BLaER1 (cell line): ENCODE measurements at regions not wholly inside any gene's neighbourhood (a gene's known extent, or its start where the extent isn't known, plus 50 kb on each side); places are given as distances from the start of the nearest gene placed in this dataset.
"Not testable (repeated sequence)": the region's sequence is repeated elsewhere in the genome, so short reads cannot be mapped to it uniquely, and the experiment has no call there.

ENCODE experiments used
- H3K27ac ChIP-seq: shearing (Covaris generic); formaldehyde crosslinking; 2 replicates; pipeline ENCODE4 v1.8.1; 2022
- H3K27me3 ChIP-seq: shearing (Covaris generic); formaldehyde crosslinking; 2 replicates; pipeline ENCODE4 v1.8.1; 2022
- H3K36me3 ChIP-seq: shearing (Covaris generic); formaldehyde crosslinking; 2 replicates; pipeline ENCODE4 v1.8.1; 2022
- H3K4me1 ChIP-seq: shearing (Covaris generic); formaldehyde crosslinking; 2 replicates; pipeline ENCODE4 v1.8.1; 2022
- H3K4me2 ChIP-seq: shearing (Covaris generic); formaldehyde crosslinking; 2 replicates; pipeline ENCODE4 v1.8.1; 2022
- H3K4me3 ChIP-seq: shearing (Covaris generic); formaldehyde crosslinking; 2 replicates; pipeline ENCODE4 v1.8.1; 2022
- H3K9ac ChIP-seq: shearing (Covaris generic); formaldehyde crosslinking; 2 replicates; pipeline ENCODE4 v1.8.1; 2022
- H3K9me3 ChIP-seq: shearing (Covaris generic); formaldehyde crosslinking; 2 replicates; pipeline ENCODE4 v1.8.1; 2022
- H4K20me1 ChIP-seq: shearing (Covaris generic); formaldehyde crosslinking; 2 replicates; pipeline ENCODE4 v1.8.1; 2022
- Cebpa-rat ChIP-seq: shearing (Covaris generic); IDR thresholded peaks from 2 replicates; pipeline ENCODE4 v1.8.1; 2022

- Histone ChIP-seq H3K4me1 (peaks cover 20% of the 10 kb centered on the region), H3K27ac (no peak overlapping the region)
- no peak for TF ChIP-seq Cebpa-rat
Measured at GRCh38 chr2:173567493-173567892, 212.8 kb downstream of the CDCA7 start.

GRCh38 chr2:173568054-173568453, 213.4 kb downstream of the CDCA7 start:
- no peak overlapping the region for H3K9ac ChIP-seq
- peaks cover 26% of the 10 kb centered on the region for H3K4me1 ChIP-seq
- H4K20me1 ChIP-seq = no peaks in the 10 kb centered on the region
- no peak overlapping the region for H3K4me3 ChIP-seq
- no peak for TF ChIP-seq Cebpa-rat
- H3K36me3 ChIP-seq = no peaks in the 10 kb centered on the region
- H3K4me2 ChIP-seq = no peak overlapping the region
- no peak overlapping the region for H3K27ac ChIP-seq
- H3K27me3 ChIP-seq = no peaks in the 10 kb centered on the region
- no peaks in the 10 kb centered on the region for H3K9me3 ChIP-seq

More at GRCh38 chr2:173567493-173567892, 212.8 kb downstream of the CDCA7 start:
- no peaks in the 10 kb centered on the region for H3K27me3 ChIP-seq
- H3K9ac ChIP-seq = no peak overlapping the region
- no peak overlapping the region for H3K4me3 ChIP-seq
- H3K9me3 ChIP-seq = no peaks in the 10 kb centered on the region
- no peaks in the 10 kb centered on the region for H4K20me1 ChIP-seq
- H3K36me3 ChIP-seq = no peaks in the 10 kb centered on the region
- no peak overlapping the region for H3K4me2 ChIP-seq

GRCh38 chr2:173571021-173571821, 216.5 kb downstream of the CDCA7 start:
- Histone ChIP-seq H3K4me1 (peaks cover 30% of the 10 kb centered on the region), H3K4me2 (peak overlapping the region; percentile 67), H3K4me3 (no peak overlapping the region), H4K20me1 (no peaks in the 10 kb centered on the region), H3K36me3 (no peaks in the 10 kb centered on the region), H3K27ac (no peak overlapping the region), H3K9me3 (peaks cover 8% of the 10 kb centered on the region), H3K27me3 (no peaks in the 10 kb centered on the region), H3K9ac (0 out of 2 replicates have a peak overlapping the region, but pooled peaks have one; percentile 20)
- no peak for TF ChIP-seq Cebpa-rat

GRCh38 chr2:173571887-173572680, 217.4 kb downstream of the CDCA7 start:
- peak overlapping the region; percentile 67 for H3K4me2 ChIP-seq
- H3K27ac ChIP-seq = no peak overlapping the region
- no peak overlapping the region for H3K4me3 ChIP-seq
- peaks cover 8% of the 10 kb centered on the region for H3K9me3 ChIP-seq
- H3K27me3 ChIP-seq = no peaks in the 10 kb centered on the region
- H3K9ac ChIP-seq = 0 out of 2 replicates have a peak overlapping the region, but pooled peaks have one; percentile 20
- no peaks in the 10 kb centered on the region for H3K36me3 ChIP-seq
- H4K20me1 ChIP-seq = no peaks in the 10 kb centered on the region
- TF ChIP-seq Cebpa-rat = no peak
- H3K4me1 ChIP-seq = peaks cover 30% of the 10 kb centered on the region

GRCh38 chr2:173572848-173573247, 218.2 kb downstream of the CDCA7 start:
- Histone ChIP-seq H4K20me1 (no peaks in the 10 kb centered on the region), H3K4me1 (peaks cover 30% of the 10 kb centered on the region), H3K36me3 (no peaks in the 10 kb centered on the region), H3K27me3 (no peaks in the 10 kb centered on the region), H3K27ac (no peak overlapping the region), H3K4me3 (no peak overlapping the region), H3K9ac (no peak overlapping the region), H3K9me3 (peaks cover 8% of the 10 kb centered on the region), H3K4me2 (peak overlapping the region; percentile 67)
- TF ChIP-seq Cebpa-rat = no peak

DNA sequence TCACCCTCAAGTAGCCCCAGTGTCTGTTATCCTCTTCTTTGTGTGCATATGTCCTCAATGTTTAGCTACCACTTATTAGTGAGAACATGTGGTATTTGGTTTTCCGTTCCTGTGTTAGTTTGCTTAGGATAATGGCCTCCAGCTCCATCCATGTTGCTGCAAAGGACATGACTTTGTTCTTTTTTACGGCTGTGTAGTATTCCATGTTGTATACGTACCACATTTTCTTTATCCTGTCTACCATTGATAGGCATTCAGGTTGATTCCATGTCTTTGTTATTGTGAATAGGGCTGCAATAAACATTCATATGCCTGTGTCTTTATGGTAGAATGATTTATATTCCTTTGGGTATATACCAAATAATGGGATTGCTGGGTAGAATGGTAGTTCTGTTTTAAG, 219.1 kb downstream of the CDCA7 start:
- H4K20me1 ChIP-seq, H3K36me3 ChIP-seq, H3K27ac ChIP-seq, H3K9me3 ChIP-seq, H3K27me3 ChIP-seq, H3K4me2 ChIP-seq, H3K9ac ChIP-seq, H3K4me3 ChIP-seq: not testable (repeated sequence)
- peaks cover 30% of the 10 kb centered on the region for H3K4me1 ChIP-seq

DNA sequence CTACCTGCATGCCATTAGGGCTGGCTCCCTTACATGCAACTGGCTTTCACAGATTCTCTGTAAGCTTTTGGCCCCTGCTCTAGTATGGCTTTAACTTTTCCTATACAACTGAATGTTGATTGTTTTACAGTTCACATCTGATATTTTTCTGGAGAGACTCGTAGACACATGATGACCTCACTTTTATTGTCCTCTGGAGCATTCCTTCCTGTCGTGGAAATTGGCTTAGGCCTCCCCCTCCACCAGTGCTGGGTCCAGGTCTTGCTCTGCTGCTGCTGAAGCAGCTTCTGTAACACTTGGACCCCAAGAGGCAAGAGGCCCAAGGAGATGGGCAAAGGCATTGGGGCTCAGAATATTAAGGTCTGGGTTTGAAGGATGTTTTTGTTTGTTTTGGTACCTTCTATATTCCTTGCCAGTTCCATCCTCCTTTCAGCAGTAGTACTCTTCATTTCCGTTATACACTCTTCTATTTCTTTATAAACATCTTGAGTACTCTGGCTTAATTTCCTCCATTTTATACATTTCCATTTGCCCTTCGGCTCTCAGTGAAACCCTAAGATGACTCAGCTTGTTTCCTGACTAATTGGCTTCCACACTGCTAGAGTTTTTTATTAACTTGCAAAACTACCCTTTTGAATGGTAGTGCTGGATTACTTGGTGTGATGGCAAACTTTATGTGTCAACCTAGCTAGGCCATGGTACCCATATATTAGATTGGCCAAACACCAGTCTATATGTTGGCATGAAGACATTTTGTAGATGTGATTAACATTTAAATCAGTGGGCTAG, 219.8 kb downstream of the CDCA7 start:
- Histone ChIP-seq H3K27ac (no peak overlapping the region), H3K27me3 (no peaks in the 10 kb centered on the region), H3K36me3 (no peaks in the 10 kb centered on the region), H3K4me3 (no peak overlapping the region), H3K4me1 (peaks cover 30% of the 10 kb centered on the region), H4K20me1 (no peaks in the 10 kb centered on the region), H3K4me2 (no peak overlapping the region), H3K9me3 (peaks cover 8% of the 10 kb centered on the region), H3K9ac (no peak overlapping the region)
- TF ChIP-seq Cebpa-rat = no peak

DNA sequence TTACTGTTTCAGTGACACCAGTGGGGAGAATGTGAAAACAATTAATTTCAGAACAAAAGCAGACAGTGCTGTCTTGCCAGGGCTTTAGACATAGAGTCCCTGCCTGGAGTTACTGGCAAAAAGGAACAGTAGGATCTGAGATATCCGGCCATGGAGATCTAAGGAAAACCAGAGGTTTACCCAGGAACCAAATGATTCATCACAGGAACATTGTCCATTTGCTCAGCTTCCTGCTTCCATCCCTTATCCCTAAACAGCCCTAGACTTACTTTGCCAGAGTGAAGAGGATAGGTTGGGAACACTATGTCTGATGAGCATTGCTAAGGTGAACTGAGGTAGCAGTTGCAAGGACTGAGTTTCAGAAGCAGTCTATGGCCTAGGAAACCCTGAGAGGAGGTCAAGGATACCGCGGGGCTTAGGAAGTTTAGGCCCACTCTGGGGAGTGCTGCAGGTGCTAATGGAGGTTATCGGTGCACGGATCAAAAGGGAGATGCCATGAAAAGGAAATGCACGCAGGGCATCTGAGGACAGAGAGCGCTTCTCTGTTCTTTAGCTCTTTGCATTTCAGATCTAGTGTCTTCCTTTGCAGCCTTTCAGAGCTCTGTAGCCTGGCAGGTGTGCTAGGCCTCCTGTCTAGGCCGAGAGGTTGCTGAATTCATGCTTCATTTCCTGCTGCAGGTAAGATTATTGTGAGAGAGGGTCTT, 223.9 kb downstream of the CDCA7 start:
- Histone ChIP-seq H3K4me2 (no peak overlapping the region), H3K36me3 (no peaks in the 10 kb centered on the region), H3K27ac (no peak overlapping the region), H3K27me3 (no peaks in the 10 kb centered on the region), H3K9ac (no peak overlapping the region), H3K4me1 (peaks cover 20% of the 10 kb centered on the region), H3K4me3 (no peak overlapping the region), H4K20me1 (no peaks in the 10 kb centered on the region), H3K9me3 (peaks cover 8% of the 10 kb centered on the region)
- TF ChIP-seq Cebpa-rat = no peak

- no peaks in the 10 kb centered on the region for H3K36me3 ChIP-seq
- TF ChIP-seq Cebpa-rat = no peak
- no peak overlapping the region for H3K9ac ChIP-seq
- no peak overlapping the region for H3K4me3 ChIP-seq
- H4K20me1 ChIP-seq = no peaks in the 10 kb centered on the region
- peak overlapping the region; percentile 46 for H3K4me2 ChIP-seq
- no peaks in the 10 kb centered on the region for H3K9me3 ChIP-seq
- H3K27ac ChIP-seq = no peak overlapping the region
- peaks cover 32% of the 10 kb centered on the region for H3K4me1 ChIP-seq
- H3K27me3 ChIP-seq = no peaks in the 10 kb centered on the region
Measured at GRCh38 chr2:173580351-173580750, 225.7 kb downstream of the CDCA7 start.
